ENCODE measurements at regions not wholly inside any gene's neighbourhood (a gene's known extent, or its start where the extent isn't known, plus 50 kb on each side); places are given as distances from the start of the nearest gene placed in this dataset.
A peak's percentile ranks its signal among the peaks of the same experiment; 100 is the strongest.
"Not testable (repeated sequence)": the region's sequence is repeated elsewhere in the genome, so short reads cannot be mapped to it uniquely, and the experiment has no call there.

DNA sequence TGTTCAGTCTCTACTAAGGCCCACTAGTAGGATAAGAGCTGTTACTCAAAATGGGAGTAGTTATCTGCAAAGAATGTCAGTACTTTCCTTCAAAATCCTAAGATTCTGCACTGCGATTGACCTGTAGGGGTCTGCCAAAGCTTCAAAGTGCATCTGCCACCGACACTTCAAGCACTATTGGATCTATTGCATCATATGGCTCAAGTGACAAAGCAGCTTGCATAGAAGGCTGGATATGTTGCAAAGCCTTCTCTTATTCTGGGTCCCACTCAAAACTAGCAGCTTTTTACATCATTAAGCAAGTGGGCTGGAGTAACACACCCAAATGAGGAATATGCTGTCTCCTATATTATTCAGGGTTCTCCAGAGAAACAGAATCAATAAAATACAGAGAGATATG lies 115.4 kb upstream of the EMCN start:
- no peak for DNase-seq (ENCODE audit: low spot score)

DNA sequence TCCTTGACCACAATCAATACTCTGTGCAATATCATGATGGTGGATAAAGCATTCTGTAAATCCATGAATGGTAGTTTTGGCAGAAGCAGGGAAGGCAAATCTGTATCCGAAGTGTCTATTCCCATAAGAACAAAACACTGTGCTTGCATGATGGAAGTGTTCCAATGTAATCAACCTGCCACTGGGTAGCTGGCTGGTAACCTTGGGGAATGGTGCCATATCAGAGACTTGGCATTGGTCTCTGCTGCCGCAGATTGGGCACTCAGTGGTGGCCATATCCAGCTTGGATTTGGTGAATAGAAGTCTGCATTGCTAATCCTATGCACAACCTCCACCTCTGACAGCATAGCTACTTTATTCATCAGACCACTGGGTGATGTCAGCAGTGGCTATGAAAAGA lies 114.3 kb upstream of the EMCN start:
- no peak for DNase-seq (ENCODE audit: low spot score)

- no peak for DNase-seq (ENCODE audit: low spot score)
Measured at GRCh38 chr4:100631281-100631968, 113.6 kb upstream of the EMCN start.

GRCh38 chr4:100630341-100630740 lies 112.5 kb upstream of the EMCN start:
- DNase-seq (ENCODE audit: low spot score) = no peak

DNA sequence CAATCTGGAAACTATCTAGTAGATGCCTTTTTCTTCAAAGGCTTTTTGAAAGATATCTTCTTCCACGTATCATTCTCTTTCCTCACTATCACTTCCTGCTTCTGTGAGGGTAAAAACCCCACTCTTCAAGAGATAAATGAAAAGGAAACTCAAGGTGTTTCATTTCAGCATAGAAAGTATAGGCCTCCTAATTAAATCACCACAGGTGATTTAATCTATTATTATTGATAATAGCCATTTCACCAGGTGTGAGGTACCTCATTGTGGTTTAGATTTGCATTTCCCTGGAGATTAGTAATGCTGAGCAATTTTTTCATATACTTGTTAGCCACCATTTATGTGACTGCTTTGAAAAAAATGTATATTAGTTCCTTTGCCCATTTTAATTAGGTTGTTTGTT lies 92.0 kb upstream of the EMCN start:
- no peak for DNase-seq (ENCODE audit: low spot score)

GRCh38 chr4:100608651-100609050 lies 90.8 kb upstream of the EMCN start:
- DNase-seq (ENCODE audit: low spot score) = not testable (repeated sequence)

DNA sequence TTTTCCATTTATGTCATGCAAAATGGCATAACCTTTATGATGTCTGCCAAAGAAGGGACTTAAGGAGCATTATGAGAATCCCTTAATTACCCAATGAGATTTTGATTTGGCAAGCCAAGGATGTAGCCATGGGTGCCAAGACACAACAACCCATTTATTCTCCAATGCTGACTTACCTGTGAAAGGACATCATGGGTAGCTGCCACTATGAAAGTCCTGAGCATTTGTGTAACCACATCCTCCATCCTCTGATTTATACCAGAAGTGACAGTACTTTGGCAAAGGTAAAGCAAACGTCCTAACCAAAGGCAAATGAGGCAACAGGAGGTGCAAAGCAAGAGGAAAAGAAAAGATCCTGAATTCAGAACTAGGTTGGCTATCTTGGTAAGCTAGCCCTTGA lies 87.3 kb upstream of the EMCN start:
- DNase-seq (ENCODE audit: low spot score) = no peak

GRCh38 chr4:100593935-100594334 lies 76.1 kb upstream of the EMCN start:
- DNase-seq (ENCODE audit: low spot score) = no peak

- no peak for DNase-seq (ENCODE audit: low spot score)
Measured at GRCh38 chr4:100591161-100591876, 73.5 kb upstream of the EMCN start.

- DNase-seq (ENCODE audit: low spot score) = no peak
Measured at GRCh38 chr4:100590325-100590724, 72.5 kb upstream of the EMCN start.

GRCh38 chr4:100588076-100588475 lies 70.3 kb upstream of the EMCN start:
- no peak for DNase-seq (ENCODE audit: low spot score)

GRCh38 chr4:100582146-100582545 lies 64.3 kb upstream of the EMCN start:
- no peak for DNase-seq (ENCODE audit: low spot score)

- no peak for DNase-seq (ENCODE audit: low spot score)
Measured at GRCh38 chr4:100581337-100581736, 63.5 kb upstream of the EMCN start.

- DNase-seq (ENCODE audit: low spot score) = peak; percentile 16
Measured at GRCh38 chr4:100576570-100576969, 58.7 kb upstream of the EMCN start.

- DNase-seq (ENCODE audit: low spot score) = no peak
Measured at GRCh38 chr4:100574607-100575006, 56.8 kb upstream of the EMCN start.

- no peak for DNase-seq (ENCODE audit: low spot score)
Measured at GRCh38 chr4:100569196-100569595, 51.4 kb upstream of the EMCN start.
